ENCODE measurements at regions not wholly inside any gene's neighbourhood (a gene's known extent, or its start where the extent isn't known, plus 50 kb on each side); places are given as distances from the start of the nearest gene placed in this dataset.

DNA sequence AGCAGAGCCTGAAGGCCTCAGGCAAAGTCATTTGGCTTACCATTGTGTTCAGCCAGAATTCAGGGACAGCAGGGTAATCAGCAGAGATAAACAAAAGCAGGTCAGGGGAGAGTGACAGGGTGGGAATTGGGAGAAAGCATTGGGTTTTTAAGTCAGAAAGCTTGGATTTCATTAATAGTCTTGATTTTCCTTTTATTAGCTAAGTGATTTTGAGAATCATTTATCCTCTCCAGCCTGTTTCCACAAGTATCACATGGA, 410.1 kb downstream of the HNRNPD start:
- Mint-ChIP-seq H3K4me3 (ENCODE audit: unreplicated experiment) (no peak overlapping the region), H3K4me1 (ENCODE audit: low read depth, unreplicated experiment) (peaks cover 24% of the 10 kb centered on the region), H3K27ac (ENCODE audit: unreplicated experiment) (no peak overlapping the region), H3K27me3 (ENCODE audit: insufficient read depth, unreplicated experiment) (no peaks in the 10 kb centered on the region), H3K9me3 (ENCODE audit: unreplicated experiment) (no peaks in the 10 kb centered on the region), H3K36me3 (ENCODE audit: insufficient read depth, unreplicated experiment) (no peaks in the 10 kb centered on the region)
- intact Hi-C loops (cut with micrococcal nuclease; ENCODE audit: unreplicated experiment), result no loop called here
- no TSS peak for BruUV-seq (replicated peaks)
- no peaks in the 10 kb centered on the region for H3K9me3 ChIP-seq
- no peak overlapping the region for H3K4me3 ChIP-seq (ENCODE audit: low read depth, low read length)
- ChIA-PET CTCF (no interaction called here), POLR2A (no interaction called here)
- no peaks in the 10 kb centered on the region for H3K36me3 ChIP-seq (ENCODE audit: control insufficient read depth, insufficient read depth, low read length)
- TF ChIP-seq, protein P1, sequence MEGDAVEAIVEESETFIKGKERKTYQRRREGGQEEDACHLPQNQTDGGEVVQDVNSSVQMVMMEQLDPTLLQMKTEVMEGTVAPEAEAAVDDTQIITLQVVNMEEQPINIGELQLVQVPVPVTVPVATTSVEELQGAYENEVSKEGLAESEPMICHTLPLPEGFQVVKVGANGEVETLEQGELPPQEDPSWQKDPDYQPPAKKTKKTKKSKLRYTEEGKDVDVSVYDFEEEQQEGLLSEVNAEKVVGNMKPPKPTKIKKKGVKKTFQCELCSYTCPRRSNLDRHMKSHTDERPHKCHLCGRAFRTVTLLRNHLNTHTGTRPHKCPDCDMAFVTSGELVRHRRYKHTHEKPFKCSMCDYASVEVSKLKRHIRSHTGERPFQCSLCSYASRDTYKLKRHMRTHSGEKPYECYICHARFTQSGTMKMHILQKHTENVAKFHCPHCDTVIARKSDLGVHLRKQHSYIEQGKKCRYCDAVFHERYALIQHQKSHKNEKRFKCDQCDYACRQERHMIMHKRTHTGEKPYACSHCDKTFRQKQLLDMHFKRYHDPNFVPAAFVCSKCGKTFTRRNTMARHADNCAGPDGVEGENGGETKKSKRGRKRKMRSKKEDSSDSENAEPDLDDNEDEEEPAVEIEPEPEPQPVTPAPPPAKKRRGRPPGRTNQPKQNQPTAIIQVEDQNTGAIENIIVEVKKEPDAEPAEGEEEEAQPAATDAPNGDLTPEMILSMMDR (IDR thresholded peaks at IDR 0.05; ENCODE audit: insufficient read depth in 1 of 2, low read depth in 1 of 2, low read length in 1 of 2, severe bottlenecking in 1 of 2, unreplicated experiment in 1 of 2), result no peak
- H3K27me3 ChIP-seq (replicated peaks; ENCODE audit: control insufficient read depth, insufficient read depth, low read length), result no peaks in the 10 kb centered on the region
- peaks cover 10% of the 10 kb centered on the region for H3K4me1 ChIP-seq
- DNase-seq, result no peak

DNA sequence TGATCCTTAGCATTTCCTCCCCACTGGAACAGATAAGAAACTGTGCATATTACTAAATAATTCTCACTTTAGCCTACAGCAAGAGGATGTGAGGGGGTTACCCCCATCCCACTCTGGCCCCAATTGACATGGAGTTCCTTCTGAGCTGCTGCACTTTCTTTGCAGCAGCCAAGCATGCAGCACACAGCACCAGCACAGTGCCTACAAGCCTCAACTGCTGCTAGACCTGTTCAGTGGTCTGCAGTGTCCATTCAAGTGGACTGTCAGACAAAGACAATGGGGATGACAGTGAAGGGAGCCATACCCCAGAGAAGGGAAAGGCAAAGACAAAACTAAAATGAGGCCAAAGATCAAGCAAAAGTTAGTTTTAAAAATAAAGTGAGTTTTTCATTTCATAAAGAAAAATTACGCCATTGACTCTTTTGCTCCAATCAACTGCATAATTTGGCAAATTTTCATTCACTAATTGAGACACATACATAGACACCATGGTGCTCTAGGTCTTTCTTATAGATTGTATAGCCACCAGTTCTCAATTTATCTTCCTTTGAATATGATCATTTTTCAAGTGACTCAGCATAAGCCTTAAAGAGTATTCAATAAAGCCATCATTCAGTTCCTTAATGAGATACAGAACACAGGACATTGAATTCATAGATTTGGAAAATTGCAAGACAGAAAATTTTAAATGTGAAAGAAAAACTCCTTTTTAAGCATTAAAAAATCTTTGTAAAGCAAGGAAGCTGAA, 410.6 kb downstream of the HNRNPD start:
- CTCF ChIA-PET, result no interaction called here
- intact Hi-C loops (cut with micrococcal nuclease; ENCODE audit: unreplicated experiment), result no loop called here
- H3K4me3 Mint-ChIP-seq (ENCODE audit: unreplicated experiment), result no peak overlapping the region
- TF ChIP-seq, protein P1 (IDR thresholded peaks at IDR 0.05; ENCODE audit: insufficient read depth in 1 of 2, low read depth in 1 of 2, low read length in 1 of 2, severe bottlenecking in 1 of 2, unreplicated experiment in 1 of 2), result no peak
- H3K27me3 Mint-ChIP-seq (ENCODE audit: insufficient read depth, unreplicated experiment), result no peaks in the 10 kb centered on the region
- no peak overlapping the region for H3K27ac Mint-ChIP-seq (ENCODE audit: unreplicated experiment)
- no peaks in the 10 kb centered on the region for H3K36me3 Mint-ChIP-seq (ENCODE audit: insufficient read depth, unreplicated experiment)
- POLR2A ChIA-PET, result no interaction called here
- Histone ChIP-seq H3K36me3 (ENCODE audit: control insufficient read depth, insufficient read depth, low read length) (no peaks in the 10 kb centered on the region), H3K4me3 (ENCODE audit: low read depth, low read length) (no peak overlapping the region), H3K9me3 (no peaks in the 10 kb centered on the region), H3K27me3 (replicated peaks; ENCODE audit: control insufficient read depth, insufficient read depth, low read length) (no peaks in the 10 kb centered on the region), H3K4me1 (peaks cover 10% of the 10 kb centered on the region)
- DNase-seq, result no peak
- BruUV-seq (replicated peaks), result no TSS peak
- peaks cover 24% of the 10 kb centered on the region for H3K4me1 Mint-ChIP-seq (ENCODE audit: low read depth, unreplicated experiment)
- H3K9me3 Mint-ChIP-seq (ENCODE audit: unreplicated experiment), result no peaks in the 10 kb centered on the region

- CTCF ChIA-PET, result no interaction called here
Measured at GRCh38 chr4:81960961-81961360, 412.8 kb downstream of the HNRNPD start.

More at GRCh38 chr4:81960961-81961360, 412.8 kb downstream of the HNRNPD start:
- no peak for DNase-seq
- H3K4me3 ChIP-seq (ENCODE audit: low read depth, low read length), result no peak overlapping the region
- POLR2A ChIA-PET, result interaction anchor here (0.6 kb wide), 1 partner anchor 22 kb away, joined by 3 read pairs; no protein-coding TSS in a partner anchor
- intact Hi-C loops (cut with micrococcal nuclease; ENCODE audit: unreplicated experiment), result no loop called here
- no peaks in the 10 kb centered on the region for H3K36me3 ChIP-seq (ENCODE audit: control insufficient read depth, insufficient read depth, low read length)
- H3K27ac Mint-ChIP-seq (ENCODE audit: unreplicated experiment), result no peak overlapping the region
- no peaks in the 10 kb centered on the region for H3K27me3 Mint-ChIP-seq (ENCODE audit: insufficient read depth, unreplicated experiment)
- H3K4me1 Mint-ChIP-seq (ENCODE audit: low read depth, unreplicated experiment), result peaks cover 24% of the 10 kb centered on the region
- no peaks in the 10 kb centered on the region for H3K9me3 Mint-ChIP-seq (ENCODE audit: unreplicated experiment)
- TF ChIP-seq, protein P1 (IDR thresholded peaks at IDR 0.05; ENCODE audit: insufficient read depth in 1 of 2, low read depth in 1 of 2, low read length in 1 of 2, severe bottlenecking in 1 of 2, unreplicated experiment in 1 of 2), result no peak
- BruUV-seq (replicated peaks), result no TSS peak
- no peak overlapping the region for H3K4me3 Mint-ChIP-seq (ENCODE audit: unreplicated experiment)
- H3K4me1 ChIP-seq, result peaks cover 13% of the 10 kb centered on the region
- H3K36me3 Mint-ChIP-seq (ENCODE audit: insufficient read depth, unreplicated experiment), result no peaks in the 10 kb centered on the region
- no peaks in the 10 kb centered on the region for H3K9me3 ChIP-seq
- no peaks in the 10 kb centered on the region for H3K27me3 ChIP-seq (replicated peaks; ENCODE audit: control insufficient read depth, insufficient read depth, low read length)

All from Caco-2 (cell line).